Activated CD8-positive, alpha-beta T cell treated with anti-CD3 and anti-CD28 coated beads, Interleukin-2, amount 10 ng/mL, durations not matched to agents 7 days and 5 days (primary cell): ENCODE measurements at regions not wholly inside any gene's neighbourhood (a gene's known extent, or its start where the extent isn't known, plus 50 kb on each side); places are given as distances from the start of the nearest gene placed in this dataset.

Experiments used
- ATAC-seq: fragments of 150-1000 bp; cut with Tn5 transposase; one replicate; pipeline ENCODE4 v1.10.0; 2021; ENCODE audit warnings: moderate library complexity
- CTCF ChIA-PET: fragments of 350-600 bp; sonication (Branson Sonifier 250); formaldehyde crosslinking; loops from one replicate; lab custom pipeline; 2021; ENCODE audit warnings: antibody characterized with exemption; lab: Charles Lee
- POLR2A ChIA-PET: fragments of 350-600 bp; sonication (Branson Sonifier 250); formaldehyde crosslinking; loops from one replicate; lab custom pipeline; 2021; ENCODE audit warnings: antibody characterized with exemption; lab: Charles Lee
- DNase-seq: peaks from one replicate; pipeline ENCODE4 v3.0.0-alpha.2; 2020
- H3K27ac Mint-ChIP-seq: one replicate; pipeline ENCODE4 v1.8.0; 2021; ENCODE audit warnings: mild to moderate bottlenecking, mixed read lengths
- H3K27me3 Mint-ChIP-seq: one replicate; pipeline ENCODE4 v1.8.0; 2021; ENCODE audit warnings: low read depth, mixed read lengths
- H3K36me3 Mint-ChIP-seq: one replicate; pipeline ENCODE4 v1.8.0; 2021; ENCODE audit warnings: low read depth, mixed read lengths
- H3K4me1 Mint-ChIP-seq: one replicate; pipeline ENCODE4 v1.8.0; 2021; ENCODE audit warnings: low read depth, mixed read lengths
- H3K4me3 Mint-ChIP-seq: one replicate; pipeline ENCODE4 v1.8.0; 2021; ENCODE audit warnings: mild to moderate bottlenecking, mixed read lengths
- H3K9me3 Mint-ChIP-seq: one replicate; pipeline ENCODE4 v1.8.0; 2022; ENCODE audit warnings: mixed read lengths; ENCODE audit not compliant: insufficient read depth

DNA sequence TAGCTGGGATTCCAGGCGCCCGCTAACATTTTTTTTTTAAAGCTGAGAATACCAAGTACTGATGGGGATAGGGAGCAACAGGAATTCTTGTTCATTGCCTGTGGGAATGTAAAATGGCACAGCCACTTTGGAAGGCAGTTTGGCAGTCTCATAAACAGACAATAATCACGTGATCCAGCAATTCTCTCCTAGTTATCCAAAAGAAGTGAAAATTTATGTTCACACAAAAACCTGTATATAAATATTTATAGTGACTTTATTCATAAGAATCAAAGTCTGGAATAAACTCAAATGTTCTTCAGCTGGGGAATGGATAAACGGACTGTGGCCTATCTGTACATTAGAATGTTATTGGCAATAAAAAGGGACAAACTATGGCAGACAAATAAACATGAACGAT is 72.5 kb upstream of the NEO1 start:
- Mint-ChIP-seq H3K9me3 (no peaks in the 10 kb centered on the region), H3K36me3 (no peaks in the 10 kb centered on the region), H3K27ac (no peak overlapping the region), H3K4me1 (no peaks in the 10 kb centered on the region), H3K4me3 (no peak overlapping the region), H3K27me3 (peaks cover 29% of the 10 kb centered on the region)
- ChIA-PET CTCF (no interaction called here), POLR2A (no interaction called here)
- ATAC-seq (no peak), DNase-seq (no peak)

DNA sequence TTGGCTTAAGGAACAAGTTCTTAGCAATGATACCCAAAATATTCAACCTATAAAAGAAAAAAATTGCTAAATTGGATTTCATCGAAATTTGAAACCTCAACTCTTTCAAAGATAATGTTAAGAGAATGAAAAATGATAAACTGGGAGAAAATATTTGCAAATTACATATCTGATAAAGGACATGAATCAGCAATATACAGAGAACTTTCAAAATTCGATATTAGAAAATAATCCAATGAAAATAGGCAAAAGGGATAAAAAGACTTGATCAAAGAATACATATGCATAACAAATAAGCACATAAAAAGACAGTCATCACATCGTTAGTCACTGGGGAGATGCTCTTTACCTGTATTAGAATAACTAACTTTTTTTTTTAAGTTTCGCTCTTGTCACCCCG is 73.0 kb upstream of the NEO1 start:
- no peak for ATAC-seq
- CTCF ChIA-PET: no interaction called here

DNA sequence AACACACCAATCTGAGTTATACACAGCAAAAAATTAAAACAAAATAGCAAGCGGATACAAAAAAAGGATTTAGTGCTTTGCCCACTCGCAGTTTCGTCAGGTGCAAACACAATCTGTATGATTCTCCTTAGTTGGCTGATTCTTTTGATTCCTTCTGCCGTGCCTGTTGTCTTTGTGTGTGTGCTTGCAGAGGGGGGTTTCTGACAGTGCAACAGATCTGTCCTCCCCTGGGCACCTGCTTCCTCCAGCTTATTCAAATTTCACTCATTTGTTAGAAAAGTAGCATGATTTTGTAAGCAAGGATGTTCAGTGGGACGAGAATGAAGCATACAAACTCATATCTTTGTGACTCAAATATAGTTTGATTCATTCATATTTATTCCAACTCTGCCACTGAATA is 74.0 kb upstream of the NEO1 start:
- CTCF ChIA-PET: no interaction called here
- peaks cover 18% of the 10 kb centered on the region for H3K27me3 Mint-ChIP-seq

More for the DNA sequence above, 73.0 kb upstream of the NEO1 start:
- Mint-ChIP-seq H3K4me3 (no peak overlapping the region), H3K4me1 (no peaks in the 10 kb centered on the region), H3K27ac (no peak overlapping the region), H3K27me3 (peaks cover 25% of the 10 kb centered on the region), H3K9me3 (no peaks in the 10 kb centered on the region), H3K36me3 (no peaks in the 10 kb centered on the region)
- DNase-seq: no peak
- POLR2A ChIA-PET: no interaction called here

DNA sequence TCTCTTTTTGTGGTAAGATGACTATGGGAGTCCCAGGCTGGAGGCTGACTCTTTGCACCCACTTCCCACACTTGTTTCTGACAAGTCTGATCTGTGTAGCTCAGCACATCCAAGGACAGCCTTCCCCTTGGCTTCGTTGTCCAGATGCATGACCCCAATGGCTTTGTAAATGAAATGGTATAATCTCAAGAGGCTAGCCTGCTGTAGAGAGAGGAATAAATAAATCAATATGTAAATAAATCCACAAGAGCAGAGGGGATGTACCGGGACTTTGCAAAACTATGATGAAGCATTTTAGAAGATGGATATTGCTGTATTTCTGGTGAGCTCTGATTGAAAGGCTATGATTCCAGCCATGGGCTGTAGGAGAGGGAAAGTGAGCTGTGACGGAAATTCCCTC is 79.9 kb upstream of the NEO1 start:
- H3K27me3 Mint-ChIP-seq: peaks cover 19% of the 10 kb centered on the region
- ChIA-PET POLR2A (no interaction called here), CTCF (no interaction called here)
- no peak overlapping the region for H3K4me3 Mint-ChIP-seq
- H3K27ac Mint-ChIP-seq: no peak overlapping the region
- H3K4me1 Mint-ChIP-seq: no peaks in the 10 kb centered on the region
- DNase-seq: no peak
- H3K36me3 Mint-ChIP-seq: no peaks in the 10 kb centered on the region
- no peaks in the 10 kb centered on the region for H3K9me3 Mint-ChIP-seq
- no peak for ATAC-seq

More for the DNA sequence above, 74.0 kb upstream of the NEO1 start:
- H3K4me3 Mint-ChIP-seq: no peak overlapping the region
- H3K36me3 Mint-ChIP-seq: no peaks in the 10 kb centered on the region
- DNase-seq: no peak
- no peak overlapping the region for H3K27ac Mint-ChIP-seq
- no peaks in the 10 kb centered on the region for H3K4me1 Mint-ChIP-seq
- ATAC-seq: no peak
- no peaks in the 10 kb centered on the region for H3K9me3 Mint-ChIP-seq
- POLR2A ChIA-PET: no interaction called here

DNA sequence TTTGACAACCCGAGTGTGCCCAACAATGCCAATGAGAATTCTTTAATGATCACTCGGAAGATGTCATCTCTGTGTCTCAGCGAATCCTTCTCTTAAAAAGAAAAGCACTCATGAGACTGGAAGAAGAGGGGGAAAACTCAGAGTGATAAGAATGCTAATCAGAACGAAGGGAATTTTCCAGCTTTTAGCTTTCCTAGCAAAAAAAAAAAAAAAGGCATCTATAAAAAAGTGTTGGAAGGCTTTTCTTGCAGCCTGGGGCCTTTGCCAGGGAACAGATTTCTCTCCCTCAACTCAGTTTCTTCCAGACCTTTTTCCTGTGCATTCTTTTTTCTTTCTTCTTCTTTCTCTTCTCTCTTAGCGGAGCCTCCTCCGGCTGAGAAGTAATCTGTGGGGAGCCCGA is 80.5 kb upstream of the NEO1 start:
- H3K4me3 Mint-ChIP-seq: no peak overlapping the region
- H3K27me3 Mint-ChIP-seq: peaks cover 19% of the 10 kb centered on the region
- ChIA-PET POLR2A (no interaction called here), CTCF (no interaction called here)
- ATAC-seq (no peak), DNase-seq (no peak)
- no peak overlapping the region for H3K27ac Mint-ChIP-seq
- no peaks in the 10 kb centered on the region for H3K9me3 Mint-ChIP-seq
- no peaks in the 10 kb centered on the region for H3K4me1 Mint-ChIP-seq
- H3K36me3 Mint-ChIP-seq: no peaks in the 10 kb centered on the region

DNA sequence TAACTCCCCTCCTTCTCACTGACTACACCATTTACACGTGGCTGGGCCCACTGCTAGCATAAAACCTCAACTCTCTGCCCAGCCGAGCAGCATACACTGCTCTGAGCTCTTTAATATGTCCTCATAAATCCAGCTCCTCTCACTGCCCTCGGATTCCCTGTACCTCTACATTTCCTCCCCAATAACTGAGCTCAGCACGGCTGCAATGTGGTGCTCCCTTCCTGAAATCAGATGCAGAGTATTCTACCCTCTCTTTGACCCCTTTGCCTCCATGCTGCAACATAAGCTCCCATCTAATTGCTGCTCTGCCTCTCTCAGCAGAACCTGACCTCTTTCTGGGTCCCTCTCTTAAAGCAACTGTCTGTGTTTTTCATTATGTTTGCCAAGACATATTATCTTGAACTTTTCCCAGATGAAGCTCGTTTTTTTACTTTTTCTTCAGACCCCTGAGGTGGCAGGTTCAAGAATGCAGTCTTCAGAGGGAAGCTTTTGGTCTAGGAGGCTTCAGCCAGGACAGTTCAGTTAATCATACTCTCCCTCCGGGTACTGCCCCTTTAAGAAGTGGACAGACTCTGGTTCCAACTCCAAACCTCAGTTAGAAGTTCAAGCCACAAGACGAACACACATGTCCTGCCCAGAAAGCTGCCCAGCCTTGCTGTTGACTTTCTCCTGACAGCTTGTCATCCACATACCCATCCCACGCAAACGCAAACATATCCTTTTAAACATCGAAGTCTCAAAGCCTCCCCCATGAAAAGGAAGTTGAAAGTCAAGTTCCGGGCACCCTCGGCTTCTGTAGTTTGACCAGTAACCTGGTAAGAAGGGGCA is 81.1 kb upstream of the NEO1 start:
- Mint-ChIP-seq H3K4me3 (no peak overlapping the region), H3K27me3 (peaks cover 19% of the 10 kb centered on the region), H3K27ac (no peak overlapping the region), H3K36me3 (no peaks in the 10 kb centered on the region), H3K4me1 (no peaks in the 10 kb centered on the region), H3K9me3 (no peaks in the 10 kb centered on the region)
- POLR2A ChIA-PET: no interaction called here
- ATAC-seq: no peak
- CTCF ChIA-PET: no interaction called here
- no peak for DNase-seq

DNA sequence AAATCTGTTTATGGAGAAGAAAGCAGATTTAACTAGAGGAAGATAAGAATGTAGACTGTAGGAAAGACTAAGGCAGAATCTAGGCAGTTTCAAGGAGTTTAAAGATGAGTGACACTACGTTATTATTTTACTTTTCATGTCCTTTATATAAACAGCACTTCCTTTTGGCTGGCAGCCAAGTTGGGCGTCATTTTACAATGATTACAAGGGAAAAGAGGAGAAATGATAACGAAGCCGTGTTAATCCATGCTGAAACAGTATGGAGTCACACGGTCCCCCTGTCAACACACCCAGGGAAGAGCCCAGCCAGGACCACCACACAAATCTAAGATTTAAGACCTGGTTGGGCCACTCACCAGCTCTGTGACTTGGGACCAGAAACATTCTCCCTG is 83.7 kb upstream of the NEO1 start:
- Mint-ChIP-seq H3K27ac (no peak overlapping the region), H3K36me3 (no peaks in the 10 kb centered on the region), H3K4me1 (no peaks in the 10 kb centered on the region), H3K9me3 (no peaks in the 10 kb centered on the region), H3K27me3 (peaks cover 26% of the 10 kb centered on the region), H3K4me3 (no peak overlapping the region)
- CTCF ChIA-PET: no interaction called here
- DNase-seq (no peak), ATAC-seq (no peak)
- POLR2A ChIA-PET: no interaction called here

DNA sequence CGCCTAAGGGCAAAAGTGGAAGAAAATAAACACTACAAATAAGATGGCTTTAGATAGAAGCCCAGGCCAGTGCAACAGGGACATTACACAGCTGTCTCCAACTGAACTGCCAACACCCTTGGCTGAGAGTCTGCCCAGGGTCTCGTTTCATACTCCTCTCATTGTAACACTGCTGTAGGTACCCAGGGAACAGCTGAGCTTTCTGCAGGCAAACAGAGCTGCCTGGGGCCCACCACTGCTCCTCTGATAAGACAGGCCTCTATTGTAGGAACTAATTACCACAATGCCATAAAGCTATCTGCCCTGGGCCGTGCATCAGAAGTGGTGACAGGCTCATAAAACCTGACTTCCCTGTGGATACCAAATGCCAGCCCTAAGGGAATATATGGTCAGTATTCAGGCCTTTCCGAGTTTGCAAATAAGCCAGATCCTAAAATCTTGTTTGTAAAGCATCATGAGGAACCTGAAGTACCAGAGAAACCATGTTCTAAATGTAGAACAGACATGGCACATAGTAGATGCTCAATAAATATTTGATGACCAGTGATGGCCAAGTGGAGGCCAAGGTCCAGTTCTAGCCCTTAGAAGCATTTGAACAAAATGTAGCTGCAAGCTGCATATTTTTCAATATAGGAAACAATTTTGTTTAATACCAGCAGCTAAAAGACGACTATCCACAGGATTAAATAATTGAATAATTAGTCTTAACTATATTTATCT is 84.3 kb upstream of the NEO1 start:
- H3K9me3 Mint-ChIP-seq: no peaks in the 10 kb centered on the region
- ChIA-PET POLR2A (no interaction called here), CTCF (no interaction called here)
- H3K4me3 Mint-ChIP-seq: no peak overlapping the region
- ATAC-seq (no peak), DNase-seq (no peak)
- H3K27me3 Mint-ChIP-seq: peaks cover 26% of the 10 kb centered on the region
- no peak overlapping the region for H3K27ac Mint-ChIP-seq
- no peaks in the 10 kb centered on the region for H3K36me3 Mint-ChIP-seq
- H3K4me1 Mint-ChIP-seq: no peaks in the 10 kb centered on the region

DNA sequence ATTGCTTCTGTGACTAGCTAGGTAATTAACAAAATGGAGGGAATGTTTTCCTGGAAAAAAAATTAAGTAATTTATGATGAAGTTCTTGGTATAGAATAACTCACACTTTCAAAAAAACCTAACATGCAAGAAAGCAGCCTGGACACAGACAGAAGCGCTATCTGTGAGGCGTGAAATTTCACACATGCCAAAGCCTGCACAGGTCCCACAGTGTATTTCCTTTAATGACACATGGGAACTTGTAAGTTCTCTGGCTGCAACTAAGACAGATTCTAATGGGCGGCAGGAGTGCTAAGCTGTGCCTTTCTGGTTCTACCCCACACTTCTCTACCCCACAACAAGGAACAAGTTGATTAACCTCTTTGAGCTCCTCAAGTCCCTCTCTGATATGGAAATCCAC is 84.9 kb upstream of the NEO1 start:
- POLR2A ChIA-PET: no interaction called here
- peaks cover 5% of the 10 kb centered on the region for H3K9me3 Mint-ChIP-seq
- peaks cover 26% of the 10 kb centered on the region for H3K27me3 Mint-ChIP-seq
- no peak for ATAC-seq
- no peak overlapping the region for H3K27ac Mint-ChIP-seq
- H3K4me1 Mint-ChIP-seq: no peaks in the 10 kb centered on the region
- CTCF ChIA-PET: interaction anchor here (1.4 kb wide), 1 partner anchor 246 kb away, joined by 3 read pairs; no protein-coding TSS in a partner anchor
- H3K36me3 Mint-ChIP-seq: no peaks in the 10 kb centered on the region
- H3K4me3 Mint-ChIP-seq: no peak overlapping the region
- DNase-seq: no peak

DNA sequence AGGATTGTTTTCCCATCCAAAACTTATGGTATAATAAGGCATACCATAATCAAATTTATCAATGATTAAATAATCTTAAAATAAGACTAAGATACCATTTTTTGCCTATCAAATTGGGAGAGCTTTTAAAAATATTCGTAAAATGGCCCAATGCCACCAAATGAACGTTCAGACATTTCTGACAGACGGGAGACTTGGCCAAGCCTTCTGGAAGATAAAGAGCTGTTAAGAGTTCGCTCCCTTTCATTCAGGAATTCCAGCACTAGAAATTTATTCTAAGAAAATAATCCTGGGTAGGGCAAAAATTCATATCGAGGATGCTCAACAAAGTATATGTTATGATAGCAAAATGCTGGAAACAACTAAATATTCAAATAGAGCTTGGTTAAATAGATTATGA is 85.6 kb upstream of the NEO1 start:
- CTCF ChIA-PET: interaction anchor here (1.1 to 1.4 kb wide), 2 partner anchors 181 to 245 kb away, joined by 3 read pairs; no protein-coding TSS in a partner anchor
- Mint-ChIP-seq H3K9me3 (peaks cover 5% of the 10 kb centered on the region), H3K4me3 (no peak overlapping the region)

DNA sequence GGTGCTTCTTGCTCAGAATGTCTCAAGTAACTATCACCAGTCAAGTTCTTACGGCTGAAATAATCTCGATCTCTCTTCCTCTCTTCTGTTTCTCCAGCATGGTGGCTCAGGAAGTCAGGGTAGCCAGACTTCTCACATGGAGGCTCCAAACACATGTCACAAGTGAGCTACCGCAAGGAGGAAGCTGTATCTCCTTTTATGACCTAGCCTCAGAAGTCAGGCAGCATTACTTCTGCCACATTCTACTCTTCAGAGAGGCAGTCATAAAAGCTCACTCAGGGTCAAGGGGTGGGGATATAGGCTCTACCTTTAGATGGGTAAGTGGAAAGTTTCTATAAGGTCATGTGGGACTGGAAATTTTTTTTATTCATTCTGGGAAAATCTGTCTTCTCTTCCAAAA is 86.6 kb upstream of the NEO1 start:
- Mint-ChIP-seq H3K4me1 (peaks cover 5% of the 10 kb centered on the region), H3K27me3 (peaks cover 19% of the 10 kb centered on the region), H3K9me3 (peaks cover 5% of the 10 kb centered on the region), H3K36me3 (no peaks in the 10 kb centered on the region), H3K27ac (no peak overlapping the region), H3K4me3 (no peak overlapping the region)
- DNase-seq (no peak), ATAC-seq (no peak)
- POLR2A ChIA-PET: no interaction called here
- CTCF ChIA-PET: no interaction called here

More for the DNA sequence above, 85.6 kb upstream of the NEO1 start:
- ATAC-seq (no peak), DNase-seq (no peak)
- H3K27me3 Mint-ChIP-seq: peaks cover 26% of the 10 kb centered on the region
- H3K27ac Mint-ChIP-seq: no peak overlapping the region
- H3K36me3 Mint-ChIP-seq: no peaks in the 10 kb centered on the region
- POLR2A ChIA-PET: no interaction called here
- H3K4me1 Mint-ChIP-seq: peaks cover 5% of the 10 kb centered on the region

DNA sequence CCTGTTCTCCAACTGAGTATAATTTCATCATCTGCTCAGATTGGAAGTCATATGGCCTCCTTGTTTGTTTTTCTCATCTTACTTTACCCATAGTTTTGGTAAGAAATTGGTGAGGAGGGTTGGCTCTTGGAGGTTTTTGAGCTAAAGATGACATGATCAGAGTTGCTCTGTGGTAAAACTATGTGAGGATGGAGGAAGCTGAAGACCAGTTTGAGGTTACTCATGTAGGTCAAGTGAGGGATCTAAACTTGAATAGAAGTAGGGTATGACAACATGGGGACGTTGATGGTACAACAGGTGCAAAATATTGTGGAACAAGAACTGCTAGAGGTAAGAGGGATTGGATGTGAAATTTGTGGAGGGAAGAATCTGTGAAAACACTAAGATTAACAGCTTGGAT is 87.7 kb upstream of the NEO1 start:
- no peaks in the 10 kb centered on the region for H3K36me3 Mint-ChIP-seq
- DNase-seq (no peak), ATAC-seq (no peak)
- H3K9me3 Mint-ChIP-seq: peaks cover 5% of the 10 kb centered on the region
- CTCF ChIA-PET: interaction anchor here (1.4 kb wide), 1 partner anchor 242 kb away, joined by 4 read pairs; no protein-coding TSS in a partner anchor
- POLR2A ChIA-PET: no interaction called here
- H3K4me3 Mint-ChIP-seq: no peak overlapping the region
- peaks cover 5% of the 10 kb centered on the region for H3K4me1 Mint-ChIP-seq
- no peak overlapping the region for H3K27ac Mint-ChIP-seq
- peaks cover 14% of the 10 kb centered on the region for H3K27me3 Mint-ChIP-seq
